BLaER1 (cell line): ENCODE measurements at regions not wholly inside any gene's neighbourhood (a gene's known extent, or its start where the extent isn't known, plus 50 kb on each side); places are given as distances from the start of the nearest gene placed in this dataset.

Experiments
- H3K27ac ChIP-seq: shearing (Covaris generic); formaldehyde crosslinking; 2 replicates; pipeline ENCODE4 v1.8.1; 2022
- H3K27me3 ChIP-seq: shearing (Covaris generic); formaldehyde crosslinking; 2 replicates; pipeline ENCODE4 v1.8.1; 2022
- H3K36me3 ChIP-seq: shearing (Covaris generic); formaldehyde crosslinking; 2 replicates; pipeline ENCODE4 v1.8.1; 2022
- H3K4me1 ChIP-seq: shearing (Covaris generic); formaldehyde crosslinking; 2 replicates; pipeline ENCODE4 v1.8.1; 2022
- H3K4me2 ChIP-seq: shearing (Covaris generic); formaldehyde crosslinking; 2 replicates; pipeline ENCODE4 v1.8.1; 2022
- H3K4me3 ChIP-seq: shearing (Covaris generic); formaldehyde crosslinking; 2 replicates; pipeline ENCODE4 v1.8.1; 2022
- H3K9ac ChIP-seq: shearing (Covaris generic); formaldehyde crosslinking; 2 replicates; pipeline ENCODE4 v1.8.1; 2022
- H3K9me3 ChIP-seq: shearing (Covaris generic); formaldehyde crosslinking; 2 replicates; pipeline ENCODE4 v1.8.1; 2022
- H4K20me1 ChIP-seq: shearing (Covaris generic); formaldehyde crosslinking; 2 replicates; pipeline ENCODE4 v1.8.1; 2022
- Cebpa-rat ChIP-seq: shearing (Covaris generic); IDR thresholded peaks from 2 replicates; pipeline ENCODE4 v1.8.1; 2022

DNA sequence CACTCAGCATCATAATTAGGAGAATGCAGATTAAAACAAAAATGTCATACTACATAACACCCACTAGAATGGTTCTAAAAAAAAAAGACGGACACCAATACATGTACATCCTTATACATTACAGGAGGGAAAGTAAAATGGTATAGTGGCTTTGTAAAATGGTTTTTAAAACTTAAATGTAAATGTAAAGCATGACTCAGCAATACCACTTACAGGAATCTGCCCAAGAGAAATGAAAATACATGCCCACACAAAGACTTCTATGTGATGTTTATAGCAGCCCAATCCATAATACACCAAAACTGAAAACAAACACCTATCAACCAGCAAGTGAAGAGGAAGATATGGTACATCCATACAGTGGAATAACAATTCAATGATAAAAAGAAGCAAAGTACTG, 939.1 kb upstream of the ACO1 start:
- no peaks in the 10 kb centered on the region for H3K27me3 ChIP-seq
- no peak overlapping the region for H3K4me2 ChIP-seq

DNA sequence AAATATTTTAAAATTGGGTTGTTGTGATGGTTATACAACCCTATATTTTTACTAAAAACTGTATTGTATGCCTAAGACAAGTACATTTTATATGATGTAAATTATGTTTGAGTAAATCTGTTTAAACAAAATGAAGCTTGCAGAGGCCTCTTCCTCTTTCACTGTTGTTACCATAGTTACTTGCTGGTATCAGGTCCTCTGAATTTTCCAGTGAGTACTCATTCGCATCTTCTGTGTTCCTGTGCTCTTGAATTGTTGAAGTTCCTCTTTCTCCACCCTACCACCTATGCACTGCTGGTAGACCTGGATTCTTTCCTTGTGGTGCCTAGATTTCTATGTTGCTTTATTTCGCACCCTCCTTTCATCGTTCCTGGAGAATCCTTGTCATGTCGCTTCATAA, 938.5 kb upstream of the ACO1 start:
- Histone ChIP-seq H3K27me3 (no peaks in the 10 kb centered on the region), H3K4me3 (no peak overlapping the region), H3K9me3 (no peaks in the 10 kb centered on the region), H3K27ac (no peak overlapping the region), H3K36me3 (no peaks in the 10 kb centered on the region), H3K4me1 (no peaks in the 10 kb centered on the region), H3K4me2 (no peak overlapping the region), H4K20me1 (no peaks in the 10 kb centered on the region), H3K9ac (no peak overlapping the region)
- no peak for TF ChIP-seq Cebpa-rat

More for the DNA sequence above, 939.1 kb upstream of the ACO1 start:
- no peaks in the 10 kb centered on the region for H4K20me1 ChIP-seq
- H3K4me3 ChIP-seq = no peak overlapping the region
- H3K9ac ChIP-seq = no peak overlapping the region
- no peak overlapping the region for H3K27ac ChIP-seq
- H3K4me1 ChIP-seq = no peaks in the 10 kb centered on the region
- no peaks in the 10 kb centered on the region for H3K36me3 ChIP-seq
- H3K9me3 ChIP-seq = no peaks in the 10 kb centered on the region
- TF ChIP-seq Cebpa-rat = no peak

DNA sequence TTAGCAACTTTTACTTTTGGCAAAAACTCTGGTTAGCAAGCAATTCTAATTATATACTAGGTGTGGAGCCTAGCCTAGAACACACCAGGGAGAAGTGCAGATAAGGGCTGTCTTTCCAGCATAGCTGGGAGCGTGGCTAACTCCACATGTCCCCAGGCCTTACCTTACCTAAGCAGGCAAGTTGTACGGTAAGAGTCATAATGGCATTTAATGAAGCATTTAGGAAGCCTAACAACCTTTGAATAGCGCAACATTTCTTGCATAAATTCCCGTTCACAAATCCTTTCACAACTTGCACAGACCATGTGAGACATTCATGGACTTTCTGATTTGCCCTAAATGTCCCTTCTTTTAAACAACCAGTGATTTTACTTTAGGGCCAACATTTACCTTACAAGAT, 917.4 kb upstream of the ACO1 start:
- no peaks in the 10 kb centered on the region for H3K36me3 ChIP-seq

DNA sequence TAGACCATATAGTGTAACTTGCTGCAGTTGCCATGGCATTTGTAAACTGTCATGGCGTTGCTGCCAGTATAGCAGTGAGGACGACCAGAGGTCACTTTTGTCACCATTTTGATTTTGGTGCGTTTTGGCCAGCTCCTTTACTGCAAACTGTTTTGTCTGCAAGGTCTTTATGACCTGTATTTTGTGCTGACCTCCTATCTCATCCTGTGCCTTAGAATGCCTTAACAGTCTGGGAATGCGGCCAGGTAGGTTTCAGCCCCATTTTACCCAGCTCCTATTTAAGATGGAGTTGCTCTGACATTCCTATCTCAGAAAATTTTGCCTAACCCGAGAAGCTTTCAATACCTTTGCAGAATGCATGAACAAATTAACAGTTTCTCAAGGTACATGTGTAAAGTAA, 914.4 kb upstream of the ACO1 start:
- Histone ChIP-seq H3K4me1 (no peaks in the 10 kb centered on the region), H3K36me3 (no peaks in the 10 kb centered on the region), H3K9me3 (no peaks in the 10 kb centered on the region), H3K27ac (no peak overlapping the region), H3K4me3 (no peak overlapping the region), H3K4me2 (no peak overlapping the region), H4K20me1 (no peaks in the 10 kb centered on the region), H3K9ac (no peak overlapping the region), H3K27me3 (no peaks in the 10 kb centered on the region)
- no peak for TF ChIP-seq Cebpa-rat

More for the DNA sequence above, 917.4 kb upstream of the ACO1 start:
- no peak overlapping the region for H3K4me2 ChIP-seq
- H3K27me3 ChIP-seq = no peaks in the 10 kb centered on the region
- no peaks in the 10 kb centered on the region for H4K20me1 ChIP-seq
- H3K9me3 ChIP-seq = no peaks in the 10 kb centered on the region
- no peak for TF ChIP-seq Cebpa-rat
- no peak overlapping the region for H3K9ac ChIP-seq
- no peaks in the 10 kb centered on the region for H3K4me1 ChIP-seq
- no peak overlapping the region for H3K27ac ChIP-seq
- no peak overlapping the region for H3K4me3 ChIP-seq

DNA sequence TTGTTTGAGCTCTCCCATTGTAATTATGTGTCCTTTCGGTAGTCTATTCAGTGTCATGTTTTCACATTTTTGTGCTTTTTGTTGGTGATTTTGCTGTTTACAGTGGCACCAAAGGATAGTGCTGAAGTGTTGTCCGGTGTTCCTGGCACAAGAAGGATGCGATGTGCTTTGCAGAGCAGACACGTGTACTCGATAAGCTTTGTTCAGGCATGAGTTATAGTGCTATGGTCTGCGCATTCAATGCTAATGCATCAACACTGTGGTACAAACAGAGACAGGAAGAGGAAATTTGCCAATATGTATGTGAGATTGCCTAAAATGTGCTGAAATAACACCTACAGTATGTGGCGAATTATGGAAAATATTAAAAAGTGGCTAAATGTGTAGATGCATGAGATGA, 913.4 kb upstream of the ACO1 start:
- Histone ChIP-seq H3K4me3 (no peak overlapping the region), H4K20me1 (no peaks in the 10 kb centered on the region), H3K9me3 (no peaks in the 10 kb centered on the region), H3K27ac (no peak overlapping the region), H3K4me1 (no peaks in the 10 kb centered on the region), H3K9ac (no peak overlapping the region), H3K4me2 (no peak overlapping the region), H3K36me3 (no peaks in the 10 kb centered on the region), H3K27me3 (no peaks in the 10 kb centered on the region)
- no peak for TF ChIP-seq Cebpa-rat

DNA sequence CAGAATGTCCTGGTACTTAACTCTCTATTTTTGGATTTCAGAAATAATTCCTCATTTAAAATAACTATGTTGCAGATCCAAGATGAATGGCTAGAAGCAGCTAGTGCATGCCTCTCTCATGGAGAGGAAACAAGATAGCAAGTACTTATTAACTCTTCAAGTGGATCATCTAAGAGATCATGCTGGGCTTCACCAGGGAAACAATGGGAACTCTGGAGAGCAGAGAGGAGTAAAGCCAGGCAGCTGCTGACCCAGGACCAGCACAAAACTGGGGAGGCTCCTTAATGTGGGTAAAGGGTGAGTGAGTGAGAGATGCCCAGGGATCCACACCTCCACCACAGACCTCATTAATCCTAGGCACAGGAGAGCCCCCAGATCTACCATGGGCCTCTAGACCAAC, 897.8 kb upstream of the ACO1 start:
- no peak overlapping the region for H3K4me3 ChIP-seq
- no peak overlapping the region for H3K27ac ChIP-seq
- no peak overlapping the region for H3K9ac ChIP-seq
- no peaks in the 10 kb centered on the region for H3K9me3 ChIP-seq
- no peaks in the 10 kb centered on the region for H4K20me1 ChIP-seq
- H3K27me3 ChIP-seq = no peaks in the 10 kb centered on the region
- H3K36me3 ChIP-seq = no peaks in the 10 kb centered on the region
- no peaks in the 10 kb centered on the region; the same call in 1 of the 2 replicates for H3K4me1 ChIP-seq
- no peak for TF ChIP-seq Cebpa-rat
- H3K4me2 ChIP-seq = no peak overlapping the region

DNA sequence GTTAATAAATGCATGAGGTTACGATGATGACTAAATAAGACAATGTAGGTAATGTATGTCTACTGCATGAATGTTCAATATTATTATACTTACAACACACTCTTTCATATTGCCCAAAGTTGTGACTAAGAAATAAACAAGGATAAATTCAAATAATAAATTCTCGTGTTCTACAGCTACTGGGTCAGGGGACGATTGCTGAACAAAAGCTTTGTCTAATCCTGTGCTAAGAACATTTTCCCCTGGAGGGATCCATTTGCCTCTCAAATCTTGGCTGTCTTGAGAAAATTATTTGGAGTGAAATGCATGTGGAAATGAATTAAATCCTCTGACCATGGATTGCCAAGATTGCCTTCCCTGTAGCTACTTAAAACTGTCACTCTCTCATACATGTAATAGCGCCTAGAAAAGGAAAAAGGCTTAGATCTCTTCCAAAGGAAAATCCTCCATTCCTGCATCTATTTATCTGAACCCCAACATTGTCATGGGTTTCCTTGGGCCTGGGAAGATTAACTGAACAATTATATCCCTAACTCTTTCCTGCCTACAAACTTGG, 893.8 kb upstream of the ACO1 start:
- Histone ChIP-seq H3K27me3 (no peaks in the 10 kb centered on the region), H3K9me3 (no peaks in the 10 kb centered on the region), H3K4me2 (no peak overlapping the region), H4K20me1 (no peaks in the 10 kb centered on the region), H3K4me3 (no peak overlapping the region), H3K27ac (no peak overlapping the region), H3K9ac (no peak overlapping the region), H3K4me1 (no peaks in the 10 kb centered on the region), H3K36me3 (no peaks in the 10 kb centered on the region)
- no peak for TF ChIP-seq Cebpa-rat

DNA sequence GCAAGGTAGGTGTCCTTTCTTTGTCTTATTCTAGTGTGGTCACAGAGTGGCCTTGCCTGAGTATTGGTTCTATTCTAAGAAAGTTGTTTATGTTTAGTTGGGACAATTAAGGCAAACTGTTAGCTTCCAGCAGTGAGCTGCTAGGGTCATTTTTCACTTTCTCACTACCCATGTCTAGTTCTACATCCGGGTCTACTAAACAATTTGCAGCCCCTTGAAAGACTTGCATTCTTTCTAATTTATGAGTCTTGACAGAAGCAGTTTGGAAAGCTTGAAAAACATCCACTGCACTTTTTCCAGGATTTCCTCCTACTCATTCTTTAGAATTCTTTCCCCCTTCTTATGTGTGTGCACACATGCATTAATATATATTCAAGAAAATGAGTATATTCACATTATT, 892.2 kb upstream of the ACO1 start:
- no peak overlapping the region for H3K4me2 ChIP-seq
- H3K27me3 ChIP-seq = no peaks in the 10 kb centered on the region
- no peak overlapping the region for H3K9ac ChIP-seq
- H3K4me1 ChIP-seq = no peaks in the 10 kb centered on the region
- H3K4me3 ChIP-seq = no peak overlapping the region
- no peaks in the 10 kb centered on the region for H3K9me3 ChIP-seq
- no peak for TF ChIP-seq Cebpa-rat
- no peaks in the 10 kb centered on the region for H3K36me3 ChIP-seq
- no peaks in the 10 kb centered on the region for H4K20me1 ChIP-seq
- H3K27ac ChIP-seq = no peak overlapping the region

DNA sequence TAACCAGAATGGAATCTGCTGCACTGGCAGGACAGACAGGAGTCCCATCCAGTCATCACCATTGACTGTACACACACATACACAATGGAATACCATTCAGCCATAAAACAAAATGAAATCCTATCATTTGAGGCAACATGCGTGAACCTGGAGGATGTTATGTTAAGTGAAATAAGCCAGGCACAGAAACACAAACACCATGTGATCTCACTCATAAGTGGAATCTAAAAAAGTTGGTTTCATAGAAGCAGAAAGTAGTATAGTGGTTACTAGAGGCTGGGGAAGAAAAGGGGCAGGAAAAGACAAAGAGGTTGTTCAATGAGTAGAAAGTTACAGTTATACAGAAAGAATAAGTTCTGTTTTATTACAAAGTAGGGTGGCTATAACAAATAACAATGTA, 884.0 kb upstream of the ACO1 start:
- H4K20me1 ChIP-seq = no peaks in the 10 kb centered on the region
- no peak for TF ChIP-seq Cebpa-rat
- no peak overlapping the region for H3K27ac ChIP-seq
- H3K4me2 ChIP-seq = no peak overlapping the region
- no peaks in the 10 kb centered on the region for H3K27me3 ChIP-seq
- H3K9ac ChIP-seq = no peak overlapping the region
- no peaks in the 10 kb centered on the region for H3K9me3 ChIP-seq
- H3K36me3 ChIP-seq = no peaks in the 10 kb centered on the region
- no peaks in the 10 kb centered on the region for H3K4me1 ChIP-seq
- no peak overlapping the region for H3K4me3 ChIP-seq

DNA sequence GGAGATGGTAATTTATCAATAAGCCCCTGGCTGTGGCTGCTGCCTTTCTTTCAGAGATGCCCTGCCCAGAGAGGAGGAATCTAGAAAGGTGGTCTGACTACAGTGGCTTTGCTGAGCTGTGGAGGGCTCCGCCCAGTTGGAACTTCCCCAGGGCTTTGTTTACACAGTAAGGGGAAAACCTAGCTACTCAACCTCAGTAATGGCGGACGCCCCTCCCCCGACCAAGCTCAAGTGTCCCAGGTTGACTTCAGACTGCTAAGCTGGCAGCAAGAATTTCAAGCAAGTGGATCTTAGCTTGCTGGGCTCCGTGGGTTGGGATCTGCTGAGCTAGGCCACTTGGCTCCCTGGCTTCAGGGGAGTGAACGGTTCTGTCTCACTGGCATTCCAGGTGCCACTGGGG, 865.4 kb upstream of the ACO1 start:
- no peak overlapping the region for H3K4me3 ChIP-seq
- no peaks in the 10 kb centered on the region for H3K9me3 ChIP-seq
- no peaks in the 10 kb centered on the region for H3K36me3 ChIP-seq
- H3K4me1 ChIP-seq = no peaks in the 10 kb centered on the region
- no peaks in the 10 kb centered on the region for H3K27me3 ChIP-seq
- TF ChIP-seq Cebpa-rat = no peak
- no peak overlapping the region for H3K27ac ChIP-seq
- H4K20me1 ChIP-seq = no peaks in the 10 kb centered on the region
- H3K4me2 ChIP-seq = no peak overlapping the region
- H3K9ac ChIP-seq = no peak overlapping the region

DNA sequence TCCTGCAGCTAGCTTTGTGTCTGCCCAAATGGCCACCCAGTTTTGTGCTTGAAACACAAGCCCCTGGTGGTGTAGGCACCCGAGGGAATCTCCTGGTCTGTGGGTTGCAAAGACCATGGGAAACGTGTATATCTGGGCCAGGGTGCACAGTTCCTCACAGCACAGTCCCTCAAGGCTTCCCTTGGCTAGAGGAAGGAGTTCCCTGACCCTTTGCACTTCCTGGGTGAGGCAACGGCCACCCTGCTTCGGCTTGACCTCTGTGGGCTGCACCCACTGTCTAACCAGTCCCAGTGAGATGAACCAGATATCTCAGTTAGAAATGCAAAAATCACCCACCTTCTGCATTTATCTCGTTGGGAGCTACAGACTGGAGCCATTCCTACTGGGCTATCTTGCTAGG, 865.0 kb upstream of the ACO1 start:
- H3K9ac ChIP-seq = no peak overlapping the region
- H3K27ac ChIP-seq = no peak overlapping the region
- H3K4me1 ChIP-seq = no peaks in the 10 kb centered on the region
- no peaks in the 10 kb centered on the region for H4K20me1 ChIP-seq
- no peaks in the 10 kb centered on the region for H3K9me3 ChIP-seq
- no peak for TF ChIP-seq Cebpa-rat
- H3K4me2 ChIP-seq = no peak overlapping the region
- no peak overlapping the region for H3K4me3 ChIP-seq
- H3K27me3 ChIP-seq = no peaks in the 10 kb centered on the region
- H3K36me3 ChIP-seq = no peaks in the 10 kb centered on the region
